Hepatocyte (in vitro differentiated cells): ENCODE measurements at regions not wholly inside any gene's neighbourhood (a gene's known extent, or its start where the extent isn't known, plus 50 kb on each side); places are given as distances from the start of the nearest gene placed in this dataset.

Experiments used
- CTCF ChIP-seq: fragments of 200-600 bp; sonication (generic); IDR thresholded peaks from 2 replicates; pipeline ENCODE4 v1.5.1; 2016; ENCODE audit warnings: antibody characterized with exemption, mild to moderate bottlenecking; ENCODE audit not compliant: poor library complexity
- EZH2 ChIP-seq: fragments of 200-600 bp; sonication (generic); IDR thresholded peaks from 2 replicates; pipeline ENCODE4 v1.6.1; 2016; ENCODE audit warnings: antibody characterized with exemption, mild to moderate bottlenecking, borderline replicate concordance
- EZH2phosphoT487 ChIP-seq: fragments of 200-600 bp; sonication (generic); IDR thresholded peaks from one replicate; pipeline ENCODE4 v1.6.1; 2018; ENCODE audit warnings: antibody characterized with exemption, mild to moderate bottlenecking, low read depth, moderate library complexity; ENCODE audit not compliant: unreplicated experiment, severe bottlenecking

GRCh38 chr12:58814036-58814435, 106.3 kb downstream of the LRIG3 start:
- TF ChIP-seq EZH2 (no peak), EZH2phosphoT487 (no peak), CTCF (no peak)
